Ovary (tissue), 7 donors: ENCODE measurements at regions not wholly inside any gene's neighbourhood (a gene's known extent, or its start where the extent isn't known, plus 50 kb on each side); places are given as distances from the start of the nearest gene placed in this dataset.

Experiments
- DNase-seq, 5 donors: peaks; one replicate each; pipeline ENCODE4 v3.0.0-alpha.2; 2019 to 2020
- H3K27ac ChIP-seq, 2 donors: fragments of 200-600 bp; one replicate each; pipeline versions ENCODE4 v1.5.1 to v1.8.0; 2019 to 2022
- H3K27me3 ChIP-seq: fragments of 200-600 bp; one replicate; pipeline ENCODE4 v1.8.0; 2022
- H3K36me3 ChIP-seq: fragments of 200-600 bp; sonication (generic); one replicate; pipeline ENCODE4 v1.5.1; 2019
- H3K4me1 ChIP-seq: one replicate; pipeline ENCODE4 v1.8.1; 2013; ENCODE audit warnings: mild to moderate bottlenecking, moderate library complexity; ENCODE audit not compliant: insufficient read depth
- H3K4me3 ChIP-seq: fragments of 200-600 bp; sonication (generic); one replicate; pipeline ENCODE4 v1.5.1; 2017
- H3K9me3 ChIP-seq, 2 donors: fragments of 200-600 bp in 1 of 2; sonication (generic) in 1 of 2; one replicate each; pipeline versions ENCODE4 v1.5.1 to v1.8.1; 2013 to 2019; ENCODE audit warnings: mild to moderate bottlenecking in 1 of 2, moderate library complexity in 1 of 2
- CTCF ChIP-seq, 3 donors: fragments of 450-650 bp in 2 of 3; fragments of 200-600 bp in 1 of 3; IDR thresholded peaks; one replicate each; pipeline versions ENCODE4 v1.5.1 to v1.8.0; 2016 to 2022; ENCODE audit warnings: antibody characterized with exemption in 3 of 3, mild to moderate bottlenecking in 1 of 3
- EP300 ChIP-seq: sonication (generic); formaldehyde crosslinking; IDR thresholded peaks from one replicate; pipeline ENCODE4 v1.6.1; 2017; ENCODE audit warnings: antibody characterized with exemption
- POLR2A ChIP-seq: fragments of 450-650 bp; IDR thresholded peaks from one replicate; pipeline ENCODE4 v1.6.1; 2017; ENCODE audit warnings: antibody characterized with exemption, mild to moderate bottlenecking, moderate library complexity
- WGBS, 3 donors: extraction: QIAGEN DNeasy Blood & Tissue Kit in 1 of 3; methylation state at CpG; one replicate each; pipeline versions ENCODE4 v1.1.5 to v1.1.7; 2013 to 2017; 5-methylcytosine and 5-hydroxymethylcytosine counted together
- intact Hi-C, 4 donors: fragments of 100-400 bp; cut with DNase I; formaldehyde crosslinking; loops; one replicate each; pipeline versions ENCODE4 v1.11.0 to v1.15.1; 2022 to 2023
- donor health status: DM: no; HTN: no; CAD: no; lungs with moderate emphysema.
- donor health status: DM: no; HTN: no; CAD: no.
- donor health status: Bipolar disorder and iron deficiency.
- donor health status: DM: no; HTN: no; CAD: no.
- donor health status: DM: yes; HTN: yes; CAD: no.

- Histone ChIP-seq H3K36me3 (no peaks in the 10 kb centered on the region), H3K27ac (no peak overlapping the region), H3K9me3 (no peaks in the 10 kb centered on the region), H3K4me3 (no peak overlapping the region), H3K27me3 (no peaks in the 10 kb centered on the region), H3K4me1 (no peaks in the 10 kb centered on the region)
- no peak for TF ChIP-seq POLR2A
- DNase-seq, result no peak
- intact Hi-C loops, result loop anchor here (5.0 to 10.0 kb wide), 3 partner anchors 412 to 662 kb away; partner anchors contain the start of gene FUT8 (in 3 of the 4)
- 34 to 44% (median 44%) methylated on average over 6 of the region's 6 CpGs for WGBS, 3 donors
Observed at GRCh38 chr14:65826946-65827345, 414.4 kb downstream of the FUT8 start.

- no peaks in the 10 kb centered on the region for H3K4me1 ChIP-seq
- H3K4me3 ChIP-seq, result no peak overlapping the region
- WGBS, 3 donors, result 62 to 69% (median 64%) methylated on average over 6 of the region's 6 CpGs
- H3K36me3 ChIP-seq, result no peaks in the 10 kb centered on the region
- DNase-seq, result no peak
- H3K27me3 ChIP-seq, result no peaks in the 10 kb centered on the region
- H3K27ac ChIP-seq, result no peak overlapping the region
- TF ChIP-seq POLR2A, result no peak
- TF ChIP-seq EP300, result no peak
- no peak for TF ChIP-seq CTCF (IDR thresholded peaks at IDR 0.05)
- intact Hi-C loops, result loop anchor here (5.0 to 10.0 kb wide), 3 partner anchors 413 to 663 kb away; partner anchors contain the start of gene FUT8 (in 3 of the 4)
- no peaks in the 10 kb centered on the region for H3K9me3 ChIP-seq
Observed at GRCh38 chr14:65827520-65827919, 415.0 kb downstream of the FUT8 start.

GRCh38 chr14:65828396-65828795 is 415.9 kb downstream of the FUT8 start:
- DNase-seq, result no peak
- TF ChIP-seq CTCF (IDR thresholded peaks at IDR 0.05) (no peak), POLR2A (no peak), EP300 (no peak)
- Histone ChIP-seq H3K27me3 (no peaks in the 10 kb centered on the region), H3K9me3 (no peaks in the 10 kb centered on the region), H3K27ac (no peak overlapping the region), H3K4me3 (no peak overlapping the region), H3K36me3 (no peaks in the 10 kb centered on the region), H3K4me1 (no peaks in the 10 kb centered on the region)
- WGBS, 3 donors, result 42 to 56% (median 55%) methylated on average over 4 of the region's 4 CpGs
- intact Hi-C loops, result loop anchor here (5.0 to 10.0 kb wide), 3 partner anchors 414 to 664 kb away; partner anchors contain the start of gene FUT8 (in 3 of the 4)

- no peaks in the 10 kb centered on the region for H3K4me1 ChIP-seq
- TF ChIP-seq CTCF (IDR thresholded peaks at IDR 0.05) (no peak), POLR2A (no peak), EP300 (no peak)
- no peaks in the 10 kb centered on the region for H3K27me3 ChIP-seq
- no peak for DNase-seq
- no peaks in the 10 kb centered on the region for H3K9me3 ChIP-seq
- 30 to 34% (median 33%) methylated on average over 10 of the region's 10 CpGs for WGBS, 3 donors
- no peak overlapping the region for H3K27ac ChIP-seq
- H3K36me3 ChIP-seq, result no peaks in the 10 kb centered on the region
- no peak overlapping the region for H3K4me3 ChIP-seq
- intact Hi-C loops, result no loop called here
Observed at GRCh38 chr14:65832431-65833266, 420.1 kb downstream of the FUT8 start.

- H3K27me3 ChIP-seq, result no peaks in the 10 kb centered on the region
- intact Hi-C loops, result no loop called here
Observed at GRCh38 chr14:65833267-65833880, 420.8 kb downstream of the FUT8 start.

More at GRCh38 chr14:65833267-65833880, 420.8 kb downstream of the FUT8 start:
- no peaks in the 10 kb centered on the region for H3K36me3 ChIP-seq
- TF ChIP-seq POLR2A (no peak), EP300 (no peak), CTCF (IDR thresholded peaks at IDR 0.05) (no peak)
- no peaks in the 10 kb centered on the region for H3K4me1 ChIP-seq
- no peak for DNase-seq
- H3K4me3 ChIP-seq, result no peak overlapping the region
- 81 to 88% (median 82%) methylated on average over 11 of the region's 11 CpGs for WGBS, 3 donors
- H3K27ac ChIP-seq, result no peak overlapping the region
- no peaks in the 10 kb centered on the region for H3K9me3 ChIP-seq
